H9 (cell line): ENCODE measurements at regions not wholly inside any gene's neighbourhood (a gene's known extent, or its start where the extent isn't known, plus 50 kb on each side); places are given as distances from the start of the nearest gene placed in this dataset.

Source experiments
- DNase-seq: peaks from one replicate; pipeline ENCODE4 v3.0.0-alpha.2; 2017
- H2AFZ ChIP-seq: one replicate; pipeline ENCODE4 v1.6.1; 2013; ENCODE audit warnings: mild to moderate bottlenecking, low read length, control low read depth, moderate library complexity
- H2AK5ac ChIP-seq: 2 replicates; pipeline ENCODE4 v1.6.1; 2013; ENCODE audit warnings: low read length, control low read depth, mixed read lengths; ENCODE audit not compliant: insufficient read length
- H2BK120ac ChIP-seq: one replicate; pipeline ENCODE4 v1.6.1; 2013; ENCODE audit warnings: low read depth, mild to moderate bottlenecking, low read length, control low read depth, inconsistent platforms; ENCODE audit not compliant: poor library complexity, severe bottlenecking
- H2BK12ac ChIP-seq: 2 replicates; pipeline ENCODE4 v1.6.1; 2013; ENCODE audit warnings: low read length, control low read depth, mixed read lengths, low read depth; ENCODE audit not compliant: insufficient read length
- H2BK15ac ChIP-seq: 2 replicates; pipeline ENCODE4 v1.6.1; 2013; ENCODE audit warnings: low read depth, low read length, control low read depth
- H2BK20ac ChIP-seq: one replicate; pipeline ENCODE4 v1.6.1; 2013; ENCODE audit warnings: low read depth, mild to moderate bottlenecking, low read length, control low read depth, inconsistent platforms; ENCODE audit not compliant: poor library complexity, severe bottlenecking
- H2BK5ac ChIP-seq: 2 replicates; pipeline ENCODE4 v1.6.1; 2013; ENCODE audit warnings: low read length, control low read depth, mixed read lengths; ENCODE audit not compliant: insufficient read length
- H3K14ac ChIP-seq: 2 replicates; pipeline ENCODE4 v1.6.1; 2013; ENCODE audit warnings: low read length, control low read depth; ENCODE audit not compliant: insufficient read depth
- H3K18ac ChIP-seq: 2 replicates; pipeline ENCODE4 v1.6.1; 2013; ENCODE audit warnings: low read depth, mild to moderate bottlenecking, mixed read lengths, low read length, control low read depth; ENCODE audit not compliant: insufficient read length
- H3K23ac ChIP-seq: 2 replicates; pipeline ENCODE4 v1.6.1; 2013; ENCODE audit warnings: low read length, control low read depth, mixed read lengths, low read depth; ENCODE audit not compliant: insufficient read length
- H3K23me2 ChIP-seq: 2 replicates; pipeline ENCODE4 v1.6.1; 2013; ENCODE audit warnings: low read depth, mild to moderate bottlenecking, mixed read lengths, low read length, control low read depth; ENCODE audit not compliant: insufficient read length, poor library complexity, severe bottlenecking
- H3K27ac ChIP-seq: 2 replicates; pipeline ENCODE4 v1.5.1; 2013; ENCODE audit warnings: low read length, control low read depth, mixed read lengths, low read depth; ENCODE audit not compliant: insufficient read length
- H3K27me3 ChIP-seq: 2 replicates; pipeline ENCODE4 v1.6.1; 2013; ENCODE audit warnings: low read length, control low read depth, inconsistent platforms; ENCODE audit not compliant: insufficient read depth
- H3K4ac ChIP-seq: 2 replicates; pipeline ENCODE4 v1.6.1; 2013; ENCODE audit warnings: low read depth, mild to moderate bottlenecking, control low read depth, inconsistent platforms, low read length, moderate library complexity
- H3K4me1 ChIP-seq: 2 replicates; pipeline ENCODE4 v1.6.1; 2013; ENCODE audit warnings: low read length, control low read depth, inconsistent platforms; ENCODE audit not compliant: insufficient read depth
- H3K4me2 ChIP-seq: 2 replicates; pipeline ENCODE4 v1.6.1; 2013; ENCODE audit warnings: low read length, control low read depth, mixed read lengths; ENCODE audit not compliant: insufficient read length, insufficient read depth
- H3K56ac ChIP-seq: 2 replicates; pipeline ENCODE4 v1.6.1; 2013; ENCODE audit warnings: low read depth, mild to moderate bottlenecking, mixed read lengths, low read length, control low read depth; ENCODE audit not compliant: insufficient read length
- H3K79me1 ChIP-seq: 2 replicates; pipeline ENCODE4 v1.6.1; 2013; ENCODE audit warnings: low read depth, mild to moderate bottlenecking, moderate library complexity, low read length, control low read depth, inconsistent platforms; ENCODE audit not compliant: insufficient read depth, poor library complexity, severe bottlenecking
- H3K79me2 ChIP-seq: 2 replicates; pipeline ENCODE4 v1.6.1; 2013; ENCODE audit warnings: low read length, control low read depth, inconsistent platforms; ENCODE audit not compliant: insufficient read depth
- H3K9ac ChIP-seq: 2 replicates; pipeline ENCODE4 v1.6.1; 2013; ENCODE audit warnings: low read length, control low read depth, mixed read lengths; ENCODE audit not compliant: insufficient read length; ENCODE audit errors: extremely low read depth
- H3K9me3 ChIP-seq: one replicate; pipeline ENCODE4 v1.6.1; 2013; ENCODE audit warnings: low read depth, low read length, inconsistent platforms; ENCODE audit not compliant: control insufficient read depth
- H3T11ph ChIP-seq: one replicate; pipeline ENCODE4 v1.6.1; 2013; ENCODE audit warnings: mild to moderate bottlenecking, low read length, control low read depth, inconsistent platforms
- H4K20me1 ChIP-seq: one replicate; pipeline ENCODE4 v1.6.1; 2013; ENCODE audit not compliant: control insufficient read depth, insufficient read length, insufficient read depth
- H4K5ac ChIP-seq: 2 replicates; pipeline ENCODE4 v1.6.1; 2013; ENCODE audit warnings: low read depth, mild to moderate bottlenecking, mixed read lengths, low read length, control low read depth; ENCODE audit not compliant: insufficient read length
- H4K8ac ChIP-seq: replicated peaks from 2 replicates; pipeline ENCODE4 v1.6.1; 2013; ENCODE audit warnings: low read length, control low read depth, mixed read lengths, low read depth; ENCODE audit not compliant: insufficient read length
- H4K91ac ChIP-seq: 2 replicates; pipeline ENCODE4 v1.6.1; 2013; ENCODE audit warnings: low read depth, mild to moderate bottlenecking, moderate library complexity, mixed read lengths, low read length, control low read depth; ENCODE audit not compliant: insufficient read length
- H3K27ac Mint-ChIP-seq, 3 experiments: 2 replicates in 2 of 3; 3 replicates in 1 of 3; pipeline ENCODE4 v1.8.0; 2020 to 2021; ENCODE audit warnings: mixed read lengths in 3 of 3, mild to moderate bottlenecking in 1 of 3, moderate library complexity in 1 of 3
- H3K27me3 Mint-ChIP-seq: 2 replicates; pipeline ENCODE4 v1.8.0; 2021; ENCODE audit warnings: low read depth, mild to moderate bottlenecking, moderate library complexity, mixed read lengths
- H3K36me3 Mint-ChIP-seq, 3 experiments: 2 replicates in 2 of 3; 3 replicates in 1 of 3; pipeline ENCODE4 v1.8.0; 2020 to 2021; ENCODE audit warnings: low read depth in 3 of 3, mixed read lengths in 3 of 3; ENCODE audit not compliant: insufficient read depth in 1 of 3
- H3K4me1 Mint-ChIP-seq, 2 experiments: 2 replicates each; pipeline ENCODE4 v1.8.0; 2020; ENCODE audit warnings: mixed read lengths in 2 of 2
- H3K4me3 Mint-ChIP-seq, 2 experiments: 2 replicates in 1 of 2; 3 replicates in 1 of 2; pipeline ENCODE4 v1.8.0; 2020 to 2021; ENCODE audit warnings: mild to moderate bottlenecking in 2 of 2, mixed read lengths in 2 of 2, moderate library complexity in 1 of 2
- H3K9me3 Mint-ChIP-seq, 2 experiments: 2 replicates in 1 of 2; 3 replicates in 1 of 2; pipeline ENCODE4 v1.8.0; 2020; ENCODE audit warnings: mild to moderate bottlenecking in 2 of 2, mixed read lengths in 2 of 2, moderate library complexity in 1 of 2
- CTCF ChIP-seq: fragments of 200-600 bp; sonication (generic); conservative IDR thresholded peaks from 3 replicates; pipeline ENCODE4 v1.8.0; 2021; ENCODE audit warnings: antibody characterized with exemption, mild to moderate bottlenecking
- WGBS: extraction: QIAGEN DNeasy Blood & Tissue Kit; methylation state at CpG from one replicate; pipeline ENCODE4 v1.1.7; 2013; ENCODE audit warnings: missing lambda C conversion rate, low lambda C conversion rate, mixed read lengths; ENCODE audit not compliant: insufficient read length; ENCODE audit errors: extremely low coverage; 5-methylcytosine and 5-hydroxymethylcytosine counted together

DNA sequence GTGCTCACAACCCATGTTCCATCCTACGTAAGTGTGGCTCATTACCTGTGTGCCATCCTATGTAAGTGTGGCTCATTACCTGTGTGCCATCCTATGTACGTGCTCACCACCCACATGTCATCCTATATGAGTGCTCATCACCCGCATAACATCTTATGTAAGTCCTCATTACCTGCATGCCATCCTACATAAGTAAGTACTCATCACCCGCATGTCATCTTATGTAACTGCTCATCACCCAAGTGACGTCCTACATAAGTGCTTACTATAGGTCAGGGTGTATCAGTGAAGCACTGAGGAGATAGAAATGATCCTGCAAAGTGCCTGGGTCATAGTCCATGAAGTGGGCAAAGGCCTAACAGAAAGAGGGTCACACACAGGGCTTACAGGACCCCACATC is 93.1 kb downstream of the AXIN2 start:
- Histone ChIP-seq H3K4me1 (no peaks in the 10 kb centered on the region), H3K9ac (no peak overlapping the region), H2BK5ac (no peak overlapping the region), H2BK12ac (no peak overlapping the region), H3K23me2 (no peaks in the 10 kb centered on the region), H3K4ac (no peak overlapping the region), H3K27me3 (no peaks in the 10 kb centered on the region), H3K27ac (no peak overlapping the region), H3K9me3 (no peaks in the 10 kb centered on the region), H4K91ac (no peak overlapping the region), H2BK120ac (no peak overlapping the region), H3K56ac (no peak overlapping the region), H2BK15ac (no peak overlapping the region), H3K14ac (no peak overlapping the region), H4K8ac (no peak overlapping the region), H2AK5ac (no peak overlapping the region), H3K4me2 (no peak overlapping the region), H3K18ac (no peak overlapping the region), H3K79me2 (no peaks in the 10 kb centered on the region), H3K79me1 (no peaks in the 10 kb centered on the region), H3T11ph (no peak overlapping the region), H2AFZ (no peak overlapping the region), H3K23ac (no peak overlapping the region), H2BK20ac (no peak overlapping the region), H4K20me1 (no peaks in the 10 kb centered on the region), H4K5ac (no peak overlapping the region)
- Mint-ChIP-seq H3K36me3 (no peaks in the 10 kb centered on the region), H3K9me3 (no peaks in the 10 kb centered on the region), H3K4me1 (peaks cover 13% of the 10 kb centered on the region in 2 experiments; a peak in 3 of 4 replicates), H3K27me3 (peaks cover 7% of the 10 kb centered on the region), H3K4me3 (no peak overlapping the region), H3K27ac (peak overlapping the region in 1 of 3 experiments; percentile 50; a peak in 1 of 7 replicates)
- no CpG with 5 or more reads among the region's 5 CpGs for WGBS
- TF ChIP-seq CTCF: no peak
- DNase-seq: no peak
